SK-N-SH treated with all-trans-retinoic acid at 6 μM for 48 hours (cell line): ENCODE measurements at regions not wholly inside any gene's neighbourhood (a gene's known extent, or its start where the extent isn't known, plus 50 kb on each side); places are given as distances from the start of the nearest gene placed in this dataset.

Source experiments
- ATAC-seq: fragments of 200-7000 bp; cut with Tn5 transposase; 3 replicates; pipeline ENCODE4 v1.9.1; 2020; ENCODE audit warnings: mild to moderate bottlenecking, moderate library complexity
- ARNTL ChIP-seq: fragments of 450-650 bp; formaldehyde crosslinking; IDR thresholded peaks from 2 replicates; pipeline ENCODE4 v1.5.0; 2020; ENCODE audit warnings: low read depth, mild to moderate bottlenecking, moderate library complexity, borderline replicate concordance
- BACH2 ChIP-seq: fragments of 250-450 bp; sonication (Bioruptor Pico); IDR thresholded peaks from 2 replicates; pipeline ENCODE4 v1.9.0; 2021; ENCODE audit warnings: mild to moderate bottlenecking, borderline replicate concordance
- CSDC2 ChIP-seq: fragments of 250-450 bp; sonication (Bioruptor Pico); IDR thresholded peaks from 2 replicates; pipeline ENCODE4 v1.5.0; 2020; ENCODE audit warnings: mild to moderate bottlenecking, moderate library complexity
- ESRRG ChIP-seq: fragments of 250-450 bp; sonication (Bioruptor Pico); IDR thresholded peaks from 2 replicates; pipeline ENCODE4 v1.6.1; 2021; ENCODE audit warnings: mild to moderate bottlenecking
- GLIS3 ChIP-seq: fragments of 250-450 bp; sonication (Bioruptor Pico); IDR thresholded peaks from 2 replicates; pipeline ENCODE4 v1.5.0; 2020; ENCODE audit warnings: mild to moderate bottlenecking, moderate library complexity
- ISL1 ChIP-seq: fragments of 250-450 bp; sonication (Bioruptor Pico); IDR thresholded peaks from 2 replicates; pipeline ENCODE4 v2.1.2; 2022; ENCODE audit warnings: mild to moderate bottlenecking, moderate library complexity
- OSR1 ChIP-seq: fragments of 250-450 bp; sonication (Bioruptor Pico); IDR thresholded peaks from 2 replicates; pipeline ENCODE4 v1.8.0; 2022; ENCODE audit warnings: moderate library complexity, mild to moderate bottlenecking, inconsistent platforms
- PPARA ChIP-seq: fragments of 250-450 bp; sonication (Bioruptor Pico); IDR thresholded peaks from 2 replicates; pipeline ENCODE4 v1.5.0; 2020; ENCODE audit warnings: mild to moderate bottlenecking, borderline replicate concordance
- RARB ChIP-seq: fragments of 250-450 bp; sonication (Bioruptor Pico); IDR thresholded peaks from 2 replicates; pipeline ENCODE4 v1.8.0; 2021; ENCODE audit warnings: mild to moderate bottlenecking, moderate library complexity
- SNAI2 ChIP-seq: fragments of 250-450 bp; sonication (Bioruptor Pico); IDR thresholded peaks from 2 replicates; pipeline ENCODE4 v1.5.0; 2020; ENCODE audit warnings: mild to moderate bottlenecking, moderate library complexity
- TCF4 ChIP-seq: fragments of 250-450 bp; sonication (Bioruptor Pico); IDR thresholded peaks from 2 replicates; pipeline ENCODE4 v1.8.0; 2021; ENCODE audit warnings: mild to moderate bottlenecking, moderate library complexity, borderline replicate concordance
- ZC3H10 ChIP-seq: fragments of 250-450 bp; sonication (Bioruptor Pico); IDR thresholded peaks from 2 replicates; pipeline ENCODE4 v1.5.1; 2021; ENCODE audit warnings: mild to moderate bottlenecking, moderate library complexity
- ZFP3 ChIP-seq: fragments of 250-450 bp; sonication (Bioruptor Pico); IDR thresholded peaks from 2 replicates; pipeline ENCODE4 v1.5.0; 2020; ENCODE audit warnings: mild to moderate bottlenecking, moderate library complexity
- ZFP30 ChIP-seq: fragments of 450-650 bp; formaldehyde crosslinking; IDR thresholded peaks from 2 replicates; pipeline ENCODE4 v1.5.0; 2022; ENCODE audit warnings: mild to moderate bottlenecking, moderate library complexity
- ZNF565 ChIP-seq: fragments of 450-650 bp; formaldehyde crosslinking; conservative IDR thresholded peaks from 2 replicates; pipeline ENCODE4 v1.5.0; 2020; ENCODE audit warnings: low read depth, mild to moderate bottlenecking, moderate library complexity
- ZNF70 ChIP-seq: fragments of 450-650 bp; formaldehyde crosslinking; IDR thresholded peaks from 2 replicates; pipeline ENCODE4 v1.5.0; 2020; ENCODE audit warnings: mild to moderate bottlenecking, moderate library complexity
- ZNF8 ChIP-seq: fragments of 450-650 bp; formaldehyde crosslinking; IDR thresholded peaks from 2 replicates; pipeline ENCODE4 v1.5.0; 2020; ENCODE audit warnings: mild to moderate bottlenecking, moderate library complexity
- TF ChIP-seq, protein P1 (sequence below): fragments of 250-450 bp; sonication (Bioruptor Pico); IDR thresholded peaks from 2 replicates; pipeline ENCODE4 v1.8.0; 2021; ENCODE audit warnings: low read depth, mild to moderate bottlenecking, moderate library complexity, borderline replicate concordance
- TF ChIP-seq, protein P2 (sequence below): fragments of 250-450 bp; sonication (Bioruptor Pico); IDR thresholded peaks from 2 replicates; pipeline ENCODE4 v1.8.0; 2020; ENCODE audit warnings: mild to moderate bottlenecking, moderate library complexity, borderline replicate concordance
- TF ChIP-seq, protein P3 (sequence below): fragments of 250-450 bp; sonication (Bioruptor Pico); IDR thresholded peaks from 2 replicates; pipeline ENCODE4 v1.5.1; 2021; ENCODE audit warnings: mild to moderate bottlenecking, moderate library complexity
- TF ChIP-seq, protein P4 (sequence below): fragments of 250-450 bp; sonication (Bioruptor Pico); IDR thresholded peaks from 2 replicates; pipeline ENCODE4 v1.5.0; 2020; ENCODE audit warnings: mild to moderate bottlenecking, moderate library complexity
- TF ChIP-seq, protein P5 (sequence below): fragments of 250-450 bp; sonication (Bioruptor Pico); IDR thresholded peaks from 2 replicates; pipeline ENCODE4 v1.5.1; 2020; ENCODE audit warnings: low read depth, mild to moderate bottlenecking, moderate library complexity

DNA sequence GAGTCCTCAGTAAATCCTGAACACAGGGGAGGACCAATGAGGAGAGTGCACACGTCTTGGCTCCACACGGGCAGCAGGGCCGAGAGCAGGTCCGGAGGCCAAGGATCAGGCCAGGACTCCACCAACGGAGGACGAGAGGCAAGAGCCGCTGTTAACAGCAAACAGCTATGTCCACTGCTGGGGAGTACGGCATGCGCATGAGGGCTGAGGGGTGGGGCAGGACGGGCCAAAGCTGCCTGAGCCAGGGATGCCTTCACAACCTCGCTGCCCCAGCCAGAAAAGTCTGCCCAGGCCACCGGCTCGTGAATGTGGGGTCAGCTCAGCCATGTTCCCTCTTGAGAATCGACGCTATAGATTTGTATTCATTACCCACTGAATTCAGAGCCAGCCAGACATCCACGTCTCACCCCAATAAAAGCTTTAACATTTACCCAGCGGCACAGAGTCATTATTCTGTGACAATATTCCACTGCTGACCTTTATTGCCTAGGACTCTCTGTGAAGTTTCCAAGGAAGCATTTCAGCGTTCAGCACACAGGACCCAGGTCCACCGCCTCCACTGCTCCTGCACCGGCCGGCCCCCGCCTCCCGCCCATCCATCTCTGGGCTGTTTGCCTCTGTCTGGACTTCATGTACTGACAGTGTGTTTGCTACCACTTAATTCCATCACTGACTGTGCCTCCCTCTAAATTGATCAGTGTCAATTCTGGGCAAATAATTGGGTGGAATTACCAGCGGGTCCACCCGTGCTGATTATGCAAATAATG, 384.9 kb downstream of the SHANK2 start:
- TF ChIP-seq GLIS3 (CRISPR knock-in tag) (no peak), ESRRG (CRISPR knock-in tag) (no peak), BACH2 (CRISPR knock-in tag) (no peak), ISL1 (CRISPR knock-in tag) (no peak), ZFP30 (CRISPR knock-in tag) (no peak), OSR1 (CRISPR knock-in tag) (no peak), PPARA (CRISPR knock-in tag) (no peak), ZNF8 (CRISPR knock-in tag) (no peak), RARB (no peak), ZNF565 (no peak), ZFP3 (CRISPR knock-in tag) (no peak), ZC3H10 (CRISPR knock-in tag) (no peak), ARNTL (CRISPR knock-in tag) (no peak), SNAI2 (CRISPR knock-in tag) (no peak), TCF4 (no peak), CSDC2 (CRISPR knock-in tag) (no peak)
- TF ChIP-seq, protein P1, sequence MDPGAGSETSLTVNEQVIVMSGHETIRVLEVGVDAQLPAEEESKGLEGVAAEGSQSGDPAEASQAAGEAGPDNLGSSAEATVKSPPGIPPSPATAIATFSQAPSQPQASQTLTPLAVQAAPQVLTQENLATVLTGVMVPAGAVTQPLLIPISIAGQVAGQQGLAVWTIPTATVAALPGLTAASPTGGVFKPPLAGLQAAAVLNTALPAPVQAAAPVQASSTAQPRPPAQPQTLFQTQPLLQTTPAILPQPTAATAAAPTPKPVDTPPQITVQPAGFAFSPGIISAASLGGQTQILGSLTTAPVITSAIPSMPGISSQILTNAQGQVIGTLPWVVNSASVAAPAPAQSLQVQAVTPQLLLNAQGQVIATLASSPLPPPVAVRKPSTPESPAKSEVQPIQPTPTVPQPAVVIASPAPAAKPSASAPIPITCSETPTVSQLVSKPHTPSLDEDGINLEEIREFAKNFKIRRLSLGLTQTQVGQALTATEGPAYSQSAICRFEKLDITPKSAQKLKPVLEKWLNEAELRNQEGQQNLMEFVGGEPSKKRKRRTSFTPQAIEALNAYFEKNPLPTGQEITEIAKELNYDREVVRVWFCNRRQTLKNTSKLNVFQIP (CRISPR knock-in tag) = no peak
- TF ChIP-seq, protein P2, sequence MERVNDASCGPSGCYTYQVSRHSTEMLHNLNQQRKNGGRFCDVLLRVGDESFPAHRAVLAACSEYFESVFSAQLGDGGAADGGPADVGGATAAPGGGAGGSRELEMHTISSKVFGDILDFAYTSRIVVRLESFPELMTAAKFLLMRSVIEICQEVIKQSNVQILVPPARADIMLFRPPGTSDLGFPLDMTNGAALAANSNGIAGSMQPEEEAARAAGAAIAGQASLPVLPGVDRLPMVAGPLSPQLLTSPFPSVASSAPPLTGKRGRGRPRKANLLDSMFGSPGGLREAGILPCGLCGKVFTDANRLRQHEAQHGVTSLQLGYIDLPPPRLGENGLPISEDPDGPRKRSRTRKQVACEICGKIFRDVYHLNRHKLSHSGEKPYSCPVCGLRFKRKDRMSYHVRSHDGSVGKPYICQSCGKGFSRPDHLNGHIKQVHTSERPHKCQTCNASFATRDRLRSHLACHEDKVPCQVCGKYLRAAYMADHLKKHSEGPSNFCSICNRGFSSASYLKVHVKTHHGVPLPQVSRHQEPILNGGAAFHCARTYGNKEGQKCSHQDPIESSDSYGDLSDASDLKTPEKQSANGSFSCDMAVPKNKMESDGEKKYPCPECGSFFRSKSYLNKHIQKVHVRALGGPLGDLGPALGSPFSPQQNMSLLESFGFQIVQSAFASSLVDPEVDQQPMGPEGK (CRISPR knock-in tag) = no peak
- TF ChIP-seq, protein P3, sequence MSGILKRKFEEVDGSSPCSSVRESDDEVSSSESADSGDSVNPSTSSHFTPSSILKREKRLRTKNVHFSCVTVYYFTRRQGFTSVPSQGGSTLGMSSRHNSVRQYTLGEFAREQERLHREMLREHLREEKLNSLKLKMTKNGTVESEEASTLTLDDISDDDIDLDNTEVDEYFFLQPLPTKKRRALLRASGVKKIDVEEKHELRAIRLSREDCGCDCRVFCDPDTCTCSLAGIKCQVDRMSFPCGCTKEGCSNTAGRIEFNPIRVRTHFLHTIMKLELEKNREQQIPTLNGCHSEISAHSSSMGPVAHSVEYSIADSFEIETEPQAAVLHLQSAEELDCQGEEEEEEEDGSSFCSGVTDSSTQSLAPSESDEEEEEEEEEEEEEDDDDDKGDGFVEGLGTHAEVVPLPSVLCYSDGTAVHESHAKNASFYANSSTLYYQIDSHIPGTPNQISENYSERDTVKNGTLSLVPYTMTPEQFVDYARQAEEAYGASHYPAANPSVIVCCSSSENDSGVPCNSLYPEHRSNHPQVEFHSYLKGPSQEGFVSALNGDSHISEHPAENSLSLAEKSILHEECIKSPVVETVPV (CRISPR knock-in tag) = no peak
- TF ChIP-seq, protein P4, sequence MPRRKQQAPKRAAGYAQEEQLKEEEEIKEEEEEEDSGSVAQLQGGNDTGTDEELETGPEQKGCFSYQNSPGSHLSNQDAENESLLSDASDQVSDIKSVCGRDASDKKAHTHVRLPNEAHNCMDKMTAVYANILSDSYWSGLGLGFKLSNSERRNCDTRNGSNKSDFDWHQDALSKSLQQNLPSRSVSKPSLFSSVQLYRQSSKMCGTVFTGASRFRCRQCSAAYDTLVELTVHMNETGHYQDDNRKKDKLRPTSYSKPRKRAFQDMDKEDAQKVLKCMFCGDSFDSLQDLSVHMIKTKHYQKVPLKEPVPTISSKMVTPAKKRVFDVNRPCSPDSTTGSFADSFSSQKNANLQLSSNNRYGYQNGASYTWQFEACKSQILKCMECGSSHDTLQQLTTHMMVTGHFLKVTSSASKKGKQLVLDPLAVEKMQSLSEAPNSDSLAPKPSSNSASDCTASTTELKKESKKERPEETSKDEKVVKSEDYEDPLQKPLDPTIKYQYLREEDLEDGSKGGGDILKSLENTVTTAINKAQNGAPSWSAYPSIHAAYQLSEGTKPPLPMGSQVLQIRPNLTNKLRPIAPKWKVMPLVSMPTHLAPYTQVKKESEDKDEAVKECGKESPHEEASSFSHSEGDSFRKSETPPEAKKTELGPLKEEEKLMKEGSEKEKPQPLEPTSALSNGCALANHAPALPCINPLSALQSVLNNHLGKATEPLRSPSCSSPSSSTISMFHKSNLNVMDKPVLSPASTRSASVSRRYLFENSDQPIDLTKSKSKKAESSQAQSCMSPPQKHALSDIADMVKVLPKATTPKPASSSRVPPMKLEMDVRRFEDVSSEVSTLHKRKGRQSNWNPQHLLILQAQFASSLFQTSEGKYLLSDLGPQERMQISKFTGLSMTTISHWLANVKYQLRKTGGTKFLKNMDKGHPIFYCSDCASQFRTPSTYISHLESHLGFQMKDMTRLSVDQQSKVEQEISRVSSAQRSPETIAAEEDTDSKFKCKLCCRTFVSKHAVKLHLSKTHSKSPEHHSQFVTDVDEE = no peak
- TF ChIP-seq, all 23 proteins: peak for 0

DNA sequence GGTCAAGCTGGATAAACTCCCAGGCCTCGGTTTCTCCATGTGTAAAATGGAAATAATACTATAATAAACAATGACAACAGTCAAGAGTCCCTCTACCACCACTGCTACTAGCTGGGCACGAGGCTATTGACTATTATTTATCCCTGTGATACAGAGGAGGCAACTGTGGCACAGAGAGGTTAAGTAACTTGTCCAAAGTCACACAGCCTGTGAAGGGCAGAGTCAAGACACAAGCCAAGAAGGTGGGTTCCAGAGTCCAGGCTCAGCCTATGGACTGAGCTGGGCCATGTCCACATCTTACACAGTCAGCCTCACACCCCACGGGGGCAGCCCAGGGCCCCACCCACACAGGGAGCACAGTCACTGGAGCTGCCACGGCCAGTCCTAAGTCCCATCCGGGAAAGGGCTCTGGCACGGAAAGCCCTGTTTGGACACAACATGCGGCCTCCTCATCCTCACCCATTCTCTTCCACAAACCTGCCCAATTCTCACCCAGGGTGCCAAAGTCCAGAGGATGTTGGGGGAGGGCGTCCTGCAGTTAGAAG, 384.0 kb downstream of the SHANK2 start:
- TF ChIP-seq ZFP3 (CRISPR knock-in tag) (no peak), RARB (no peak), CSDC2 (CRISPR knock-in tag) (no peak), ARNTL (CRISPR knock-in tag) (no peak), SNAI2 (CRISPR knock-in tag) (no peak), ZC3H10 (CRISPR knock-in tag) (no peak), ZNF70 (no peak)
- TF ChIP-seq, protein P5, sequence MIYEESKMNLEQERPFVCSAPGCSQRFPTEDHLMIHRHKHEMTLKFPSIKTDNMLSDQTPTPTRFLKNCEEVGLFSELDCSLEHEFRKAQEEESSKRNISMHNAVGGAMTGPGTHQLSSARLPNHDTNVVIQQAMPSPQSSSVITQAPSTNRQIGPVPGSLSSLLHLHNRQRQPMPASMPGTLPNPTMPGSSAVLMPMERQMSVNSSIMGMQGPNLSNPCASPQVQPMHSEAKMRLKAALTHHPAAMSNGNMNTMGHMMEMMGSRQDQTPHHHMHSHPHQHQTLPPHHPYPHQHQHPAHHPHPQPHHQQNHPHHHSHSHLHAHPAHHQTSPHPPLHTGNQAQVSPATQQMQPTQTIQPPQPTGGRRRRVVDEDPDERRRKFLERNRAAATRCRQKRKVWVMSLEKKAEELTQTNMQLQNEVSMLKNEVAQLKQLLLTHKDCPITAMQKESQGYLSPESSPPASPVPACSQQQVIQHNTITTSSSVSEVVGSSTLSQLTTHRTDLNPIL (CRISPR knock-in tag) = no peak
- TF ChIP-seq, protein P4 = no peak
- ATAC-seq = no peak

More for the DNA sequence above, 384.9 kb downstream of the SHANK2 start:
- ATAC-seq = no peak
